Neural progenitor cell (in vitro differentiated cells): ENCODE measurements at regions not wholly inside any gene's neighbourhood (a gene's known extent, or its start where the extent isn't known, plus 50 kb on each side); places are given as distances from the start of the nearest gene placed in this dataset.

ENCODE experiments used
- DNase-seq: peaks from one replicate; pipeline ENCODE4 v3.0.0-alpha.2; 2016; ENCODE audit warnings: low spot score
- H2AFZ ChIP-seq: fragments of 200-600 bp; sonication (generic); replicated peaks from 2 replicates; pipeline ENCODE4 v1.6.1; 2016; ENCODE audit warnings: antibody characterized with exemption
- H3F3A ChIP-seq: fragments of 200-600 bp; sonication (generic); 2 replicates; pipeline ENCODE4 v1.6.1; 2016; ENCODE audit warnings: antibody characterized with exemption, low read depth
- H3K27ac ChIP-seq: fragments of 200-600 bp; sonication (generic); 2 replicates; pipeline ENCODE4 v1.5.1; 2016; ENCODE audit warnings: mild to moderate bottlenecking
- H3K27me3 ChIP-seq: fragments of 200-600 bp; sonication (generic); 2 replicates; pipeline ENCODE4 v1.6.1; 2016; ENCODE audit warnings: mild to moderate bottlenecking, moderate library complexity
- H3K36me3 ChIP-seq: fragments of 200-600 bp; sonication (generic); 2 replicates; pipeline ENCODE4 v1.5.1; 2016
- H3K4me1 ChIP-seq: fragments of 200-600 bp; sonication (generic); 2 replicates; pipeline ENCODE4 v1.6.1; 2016; ENCODE audit warnings: mixed run types
- H3K4me2 ChIP-seq: fragments of 200-600 bp; sonication (generic); 2 replicates; pipeline ENCODE4 v1.6.1; 2016
- H3K4me3 ChIP-seq: fragments of 200-600 bp; sonication (generic); 2 replicates; pipeline ENCODE4 v1.5.1; 2016
- H3K79me2 ChIP-seq: fragments of 200-600 bp; sonication (generic); 2 replicates; pipeline ENCODE4 v1.6.1; 2016; ENCODE audit warnings: low read depth
- H3K9ac ChIP-seq: fragments of 200-600 bp; sonication (generic); 2 replicates; pipeline ENCODE4 v1.6.1; 2016
- H3K9me3 ChIP-seq: fragments of 200-600 bp; sonication (generic); 2 replicates; pipeline ENCODE4 v1.5.1; 2016; ENCODE audit warnings: low read depth
- H4K20me1 ChIP-seq: fragments of 200-600 bp; sonication (generic); 2 replicates; pipeline ENCODE4 v1.6.1; 2016; ENCODE audit warnings: low read depth
- H3K27ac Mint-ChIP-seq: 3 replicates; pipeline ENCODE4 v1.8.0; 2021; ENCODE audit warnings: mixed read lengths
- H3K27me3 Mint-ChIP-seq: 2 replicates; pipeline ENCODE4 v1.8.0; 2022; ENCODE audit warnings: low read depth, mild to moderate bottlenecking, inconsistent platforms, moderate library complexity, mixed read lengths; ENCODE audit not compliant: insufficient read depth
- H3K36me3 Mint-ChIP-seq: 3 replicates; pipeline ENCODE4 v1.8.0; 2021; ENCODE audit warnings: mixed read lengths
- H3K4me1 Mint-ChIP-seq: 3 replicates; pipeline ENCODE4 v1.8.0; 2021; ENCODE audit warnings: mixed read lengths
- H3K4me3 Mint-ChIP-seq: 3 replicates; pipeline ENCODE4 v1.8.0; 2021; ENCODE audit warnings: mild to moderate bottlenecking, moderate library complexity, mixed read lengths
- H3K9me3 Mint-ChIP-seq: 3 replicates; pipeline ENCODE4 v1.8.0; 2020; ENCODE audit warnings: mixed read lengths
- CTCF ChIP-seq: fragments of 200-600 bp; sonication (generic); IDR thresholded peaks from 2 replicates; pipeline ENCODE4 v1.5.1; 2017; ENCODE audit warnings: antibody characterized with exemption, mild to moderate bottlenecking
- EZH2 ChIP-seq: fragments of 200-600 bp; sonication (generic); IDR thresholded peaks from 2 replicates; pipeline ENCODE4 v1.6.1; 2017; ENCODE audit warnings: antibody characterized with exemption, mild to moderate bottlenecking, moderate library complexity
- EZH2phosphoT487 ChIP-seq: fragments of 200-600 bp; sonication (generic); IDR thresholded peaks from 2 replicates; pipeline ENCODE4 v1.6.1; 2017; ENCODE audit warnings: antibody characterized with exemption

DNA sequence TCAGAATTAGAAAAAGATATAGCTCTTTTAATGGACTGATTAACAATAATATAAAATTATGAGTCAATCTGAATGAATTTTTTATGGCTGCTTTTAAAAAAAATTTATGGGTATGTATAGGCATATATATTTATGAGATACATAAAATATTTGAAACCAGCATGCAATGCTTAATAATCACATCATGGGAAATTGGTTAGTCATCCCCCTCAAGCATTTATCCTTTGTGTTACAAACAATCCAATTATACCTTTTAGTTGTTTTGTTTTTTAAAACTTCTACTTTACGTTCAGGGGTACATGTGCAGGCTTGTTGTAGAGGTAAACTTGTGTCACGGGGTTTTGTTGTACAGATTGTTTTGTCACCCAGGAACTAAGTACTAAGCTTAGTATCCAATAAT lies 63.4 kb upstream of the HMGCLL1 start:
- no peak for DNase-seq
- Mint-ChIP-seq H3K27ac (no peak overlapping the region), H3K9me3 (peaks cover 15% of the 10 kb centered on the region), H3K27me3 (no peaks in the 10 kb centered on the region), H3K4me1 (no peaks in the 10 kb centered on the region), H3K4me3 (no peak overlapping the region), H3K36me3 (peaks cover 3% of the 10 kb centered on the region)
- Histone ChIP-seq H3K9me3 (no peaks in the 10 kb centered on the region), H3K36me3 (peaks cover 6% of the 10 kb centered on the region), H3K27ac (no peak overlapping the region), H3K79me2 (no peaks in the 10 kb centered on the region), H3K4me3 (no peak overlapping the region), H2AFZ (no peak overlapping the region), H3K9ac (no peak overlapping the region), H3K4me2 (no peak overlapping the region), H4K20me1 (no peaks in the 10 kb centered on the region), H3F3A (no peaks in the 10 kb centered on the region), H3K27me3 (no peaks in the 10 kb centered on the region), H3K4me1 (no peaks in the 10 kb centered on the region)
- no peak for TF ChIP-seq CTCF
- TF ChIP-seq EZH2phosphoT487: no peak
- no peak for TF ChIP-seq EZH2

DNA sequence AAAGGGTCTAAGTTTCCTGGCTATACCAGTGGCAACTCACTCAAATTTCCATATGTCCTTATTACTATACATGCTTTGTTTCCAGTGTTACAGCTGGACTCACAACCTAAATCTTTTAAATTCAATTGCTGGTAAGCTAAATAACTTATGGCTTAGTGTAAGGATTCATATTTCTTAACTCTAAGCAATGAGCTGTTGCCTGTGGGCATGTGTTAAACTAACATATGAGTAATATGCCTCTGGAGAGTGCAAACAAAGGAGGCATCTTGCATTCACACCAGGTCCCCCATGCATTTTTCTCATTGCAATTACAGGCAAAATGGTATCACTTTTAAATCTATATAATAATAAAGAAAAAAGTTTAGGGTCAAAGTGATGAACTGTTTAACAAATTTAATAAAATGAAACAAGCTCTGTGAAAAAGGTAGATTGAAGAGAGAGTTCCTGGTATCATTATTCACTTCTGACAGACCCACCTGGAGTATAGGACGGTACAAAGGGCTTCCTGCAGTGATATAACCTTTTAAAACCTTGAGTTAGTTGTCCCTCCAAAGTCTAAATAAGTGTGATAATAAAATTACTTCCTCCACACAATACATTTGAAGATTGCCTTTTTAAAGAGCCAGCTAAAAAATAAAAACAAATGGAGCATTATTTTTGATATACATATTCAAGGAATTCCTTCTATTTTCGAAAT lies 57.6 kb upstream of the HMGCLL1 start:
- Mint-ChIP-seq H3K36me3 (no peaks in the 10 kb centered on the region), H3K4me3 (no peak overlapping the region), H3K9me3 (no peaks in the 10 kb centered on the region), H3K27me3 (no peaks in the 10 kb centered on the region), H3K4me1 (peaks cover 34% of the 10 kb centered on the region), H3K27ac (no peak overlapping the region)
- TF ChIP-seq EZH2 (no peak), CTCF (no peak), EZH2phosphoT487 (no peak)
- no peak overlapping the region for H3K9ac ChIP-seq
- no peak for DNase-seq
- H3K27me3 ChIP-seq: no peaks in the 10 kb centered on the region
- no peaks in the 10 kb centered on the region for H3K9me3 ChIP-seq
- no peak overlapping the region for H3K4me2 ChIP-seq
- no peaks in the 10 kb centered on the region for H4K20me1 ChIP-seq
- no peak overlapping the region for H3K4me3 ChIP-seq
- H2AFZ ChIP-seq: no peak overlapping the region
- H3K27ac ChIP-seq: no peak overlapping the region
- peaks cover 7% of the 10 kb centered on the region for H3K4me1 ChIP-seq
- no peaks in the 10 kb centered on the region for H3F3A ChIP-seq
- H3K36me3 ChIP-seq: no peaks in the 10 kb centered on the region
- no peaks in the 10 kb centered on the region for H3K79me2 ChIP-seq

- Histone ChIP-seq H3K9me3 (no peaks in the 10 kb centered on the region), H3K4me3 (no peak overlapping the region), H3K9ac (no peak overlapping the region), H3K36me3 (no peaks in the 10 kb centered on the region), H3K79me2 (no peaks in the 10 kb centered on the region), H3K4me2 (no peak overlapping the region), H3F3A (no peaks in the 10 kb centered on the region), H2AFZ (no peak overlapping the region), H3K27me3 (no peaks in the 10 kb centered on the region), H3K27ac (no peak overlapping the region), H4K20me1 (no peaks in the 10 kb centered on the region), H3K4me1 (peaks cover 7% of the 10 kb centered on the region)
- no peak overlapping the region for H3K4me3 Mint-ChIP-seq
- no peak for DNase-seq
- no peaks in the 10 kb centered on the region for H3K36me3 Mint-ChIP-seq
- H3K9me3 Mint-ChIP-seq: peaks cover 4% of the 10 kb centered on the region
- peaks cover 34% of the 10 kb centered on the region for H3K4me1 Mint-ChIP-seq
- H3K27me3 Mint-ChIP-seq: no peaks in the 10 kb centered on the region
- TF ChIP-seq EZH2: no peak
- no peak for TF ChIP-seq CTCF
- no peak for TF ChIP-seq EZH2phosphoT487
- H3K27ac Mint-ChIP-seq: no peak overlapping the region
Observed at GRCh38 chr6:55633471-55633870, 54.5 kb upstream of the HMGCLL1 start.
